Testis (tissue), 2 donors: ENCODE measurements at regions not wholly inside any gene's neighbourhood (a gene's known extent, or its start where the extent isn't known, plus 50 kb on each side); places are given as distances from the start of the nearest gene placed in this dataset.

Experiments used
- DNase-seq: peaks from one replicate; pipeline ENCODE4 v3.0.0-alpha.2; 2019
- H3K27ac ChIP-seq, 2 donors: fragments of 200-600 bp; sonication (generic); one replicate each; pipeline ENCODE4 v1.5.1; 2019
- H3K27me3 ChIP-seq: fragments of 200-600 bp; sonication (generic); one replicate; pipeline ENCODE4 v1.5.1; 2019
- H3K36me3 ChIP-seq: fragments of 200-600 bp; sonication (generic); one replicate; pipeline ENCODE4 v1.5.1; 2017; ENCODE audit warnings: low read depth; ENCODE audit errors: missing control alignments
- H3K4me1 ChIP-seq: fragments of 200-600 bp; sonication (generic); one replicate; pipeline ENCODE4 v1.5.1; 2019
- H3K4me3 ChIP-seq, 2 donors: fragments of 200-600 bp; sonication (generic); one replicate each; pipeline ENCODE4 v1.5.1; 2017 to 2019
- H3K9me3 ChIP-seq: fragments of 200-600 bp; sonication (generic); one replicate; pipeline ENCODE4 v1.5.1; 2017
- POLR2A ChIP-seq: fragments of 450-650 bp; IDR thresholded peaks from one replicate; pipeline ENCODE4 v1.6.1; 2017; ENCODE audit warnings: antibody characterized with exemption, mild to moderate bottlenecking, moderate library complexity
- WGBS, 2 donors: methylation state at CpG; one replicate each; pipeline ENCODE4 v1.1.5; 2018; 5-methylcytosine and 5-hydroxymethylcytosine counted together
- intact Hi-C: fragments of 100-400 bp; cut with DNase I; formaldehyde crosslinking; loops from one replicate; pipeline ENCODE4 v1.15.1; 2023; ENCODE audit warnings: low total_unique reads
- TF ChIP-seq, protein P1 (sequence below), 3 experiments: fragments of 450-650 bp in 2 of 3; fragments of 200-600 bp in 1 of 3; sonication (generic) in 1 of 3; IDR thresholded peaks; one replicate each; pipeline ENCODE4 v1.5.1; 2016 to 2019; ENCODE audit warnings: antibody characterized with exemption in 3 of 3, mild to moderate bottlenecking in 2 of 3, moderate library complexity in 1 of 3

DNA sequence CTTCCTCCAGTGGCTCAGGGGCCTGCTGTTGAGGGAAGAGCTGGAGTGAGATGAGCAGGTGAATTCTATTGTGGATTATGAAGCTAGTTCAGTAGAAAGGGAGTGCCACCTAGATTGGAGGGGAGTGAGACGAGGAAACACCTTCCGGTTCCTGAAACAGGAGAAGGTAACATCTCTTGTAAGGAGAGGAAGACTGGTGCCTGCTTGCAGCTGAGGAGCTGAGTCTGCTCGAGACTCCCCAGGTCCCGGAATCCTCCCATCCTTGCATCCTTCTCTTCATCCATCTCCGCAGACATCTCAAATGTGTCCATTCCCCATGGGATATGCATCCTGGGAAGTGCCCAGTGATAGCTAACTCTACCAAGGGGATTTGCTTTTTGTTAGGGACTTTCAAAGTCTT, 242.9 kb upstream of the ZFP64 start:
- Histone ChIP-seq H3K36me3 (no peaks in the 10 kb centered on the region), H3K4me3 (no peak overlapping the region), H3K9me3 (no peaks in the 10 kb centered on the region), H3K27ac (no peak overlapping the region), H3K4me1 (no peaks in the 10 kb centered on the region), H3K27me3 (no peaks in the 10 kb centered on the region)
- WGBS, 2 donors: 94 to 98% methylated on average over 5 of the region's 5 CpGs
- TF ChIP-seq, protein P1, sequence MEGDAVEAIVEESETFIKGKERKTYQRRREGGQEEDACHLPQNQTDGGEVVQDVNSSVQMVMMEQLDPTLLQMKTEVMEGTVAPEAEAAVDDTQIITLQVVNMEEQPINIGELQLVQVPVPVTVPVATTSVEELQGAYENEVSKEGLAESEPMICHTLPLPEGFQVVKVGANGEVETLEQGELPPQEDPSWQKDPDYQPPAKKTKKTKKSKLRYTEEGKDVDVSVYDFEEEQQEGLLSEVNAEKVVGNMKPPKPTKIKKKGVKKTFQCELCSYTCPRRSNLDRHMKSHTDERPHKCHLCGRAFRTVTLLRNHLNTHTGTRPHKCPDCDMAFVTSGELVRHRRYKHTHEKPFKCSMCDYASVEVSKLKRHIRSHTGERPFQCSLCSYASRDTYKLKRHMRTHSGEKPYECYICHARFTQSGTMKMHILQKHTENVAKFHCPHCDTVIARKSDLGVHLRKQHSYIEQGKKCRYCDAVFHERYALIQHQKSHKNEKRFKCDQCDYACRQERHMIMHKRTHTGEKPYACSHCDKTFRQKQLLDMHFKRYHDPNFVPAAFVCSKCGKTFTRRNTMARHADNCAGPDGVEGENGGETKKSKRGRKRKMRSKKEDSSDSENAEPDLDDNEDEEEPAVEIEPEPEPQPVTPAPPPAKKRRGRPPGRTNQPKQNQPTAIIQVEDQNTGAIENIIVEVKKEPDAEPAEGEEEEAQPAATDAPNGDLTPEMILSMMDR (IDR thresholded peaks at IDR 0.05): no peak
- DNase-seq: no peak
- intact Hi-C loops: no loop called here

DNA sequence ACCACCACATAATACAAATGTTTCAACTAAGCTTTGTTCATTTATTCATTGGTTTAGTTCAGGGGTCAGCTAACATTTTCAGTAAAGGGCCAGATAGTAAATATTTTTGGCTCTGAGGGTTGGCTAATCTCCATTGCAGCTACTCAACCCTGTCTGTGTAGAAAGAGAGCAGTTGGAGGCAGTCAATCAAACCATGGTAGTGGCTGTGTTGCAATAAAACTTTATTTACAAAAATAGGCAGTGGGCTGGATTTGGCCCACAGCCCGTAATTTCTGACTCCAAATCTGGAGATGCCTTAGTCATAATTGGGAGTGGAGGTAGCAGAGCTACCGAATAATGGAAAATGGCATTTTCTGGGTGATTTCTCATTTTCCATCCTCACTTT, 242.5 kb upstream of the ZFP64 start:
- WGBS, 2 donors: 87 to 95% methylated on average over 2 of the region's 2 CpGs
- no peak for DNase-seq

DNA sequence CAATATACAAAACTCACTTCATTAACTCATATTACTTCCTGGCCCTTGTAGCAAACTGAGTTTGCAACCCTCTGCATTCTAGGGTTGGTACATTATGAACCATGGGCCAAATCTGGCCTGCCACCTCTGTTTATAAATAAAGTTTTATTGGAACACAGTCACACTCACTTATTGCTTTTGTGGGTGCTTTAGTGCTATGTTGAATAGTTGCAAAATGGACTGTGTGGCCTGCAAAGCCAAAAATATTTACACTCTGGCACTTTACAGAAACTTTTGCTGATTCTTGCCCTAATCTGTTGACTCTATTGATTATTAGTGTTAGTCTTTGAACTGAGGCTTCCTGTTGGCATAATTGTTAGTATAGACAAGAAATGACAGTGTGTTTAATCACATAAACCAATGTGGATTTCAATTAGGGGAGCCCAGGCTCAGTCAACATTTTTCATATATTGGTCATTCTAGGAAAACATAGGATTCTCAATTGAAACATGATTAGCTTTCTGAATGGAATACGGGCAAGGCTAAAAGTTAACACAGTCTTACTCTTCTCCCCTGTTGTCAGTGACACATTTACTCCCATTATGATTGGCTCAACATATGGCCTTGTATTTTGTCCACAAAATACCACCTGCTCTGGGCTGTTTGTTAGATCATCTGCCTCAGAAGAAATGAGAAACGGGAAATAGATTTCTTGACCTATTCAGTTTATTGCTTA, 241.9 kb upstream of the ZFP64 start:
- DNase-seq: no peak
- no peak for TF ChIP-seq POLR2A
- TF ChIP-seq, protein P1 (IDR thresholded peaks at IDR 0.05): no peak
- H3K27me3 ChIP-seq: no peaks in the 10 kb centered on the region
- no peaks in the 10 kb centered on the region for H3K9me3 ChIP-seq
- intact Hi-C loops: no loop called here
- no peak overlapping the region for H3K4me3 ChIP-seq
- no peaks in the 10 kb centered on the region for H3K4me1 ChIP-seq
- no peak overlapping the region for H3K27ac ChIP-seq
- H3K36me3 ChIP-seq: no peaks in the 10 kb centered on the region
- 86 to 98% methylated on average over 2 of the region's 2 CpGs for WGBS, 2 donors

More for the DNA sequence above, 242.5 kb upstream of the ZFP64 start:
- TF ChIP-seq, protein P1 (IDR thresholded peaks at IDR 0.05): no peak
- TF ChIP-seq POLR2A: no peak
- no peak overlapping the region for H3K27ac ChIP-seq
- H3K4me3 ChIP-seq: no peak overlapping the region
- H3K9me3 ChIP-seq: no peaks in the 10 kb centered on the region
- intact Hi-C loops: no loop called here
- no peaks in the 10 kb centered on the region for H3K36me3 ChIP-seq
- no peaks in the 10 kb centered on the region for H3K27me3 ChIP-seq
- H3K4me1 ChIP-seq: no peaks in the 10 kb centered on the region

DNA sequence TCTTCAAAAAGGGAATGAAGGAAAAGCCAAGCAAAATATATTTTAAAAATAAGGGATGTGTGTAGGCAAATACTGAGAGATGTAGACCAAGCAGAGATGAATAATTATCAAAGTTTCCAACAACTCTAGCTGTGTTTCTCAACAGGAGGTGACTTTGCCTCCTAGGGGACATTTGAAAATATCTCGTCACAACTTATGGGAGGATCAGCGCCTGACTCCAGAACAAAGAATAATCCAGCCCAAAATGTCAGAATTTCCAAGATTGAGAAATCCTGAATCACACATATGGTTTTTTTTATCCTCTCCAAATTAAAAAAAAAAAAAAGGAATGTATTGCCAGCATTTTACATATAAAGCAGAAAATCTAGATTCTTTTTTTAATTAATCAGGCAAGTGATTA, 241.2 kb upstream of the ZFP64 start:
- H3K27ac ChIP-seq: no peak overlapping the region

DNA sequence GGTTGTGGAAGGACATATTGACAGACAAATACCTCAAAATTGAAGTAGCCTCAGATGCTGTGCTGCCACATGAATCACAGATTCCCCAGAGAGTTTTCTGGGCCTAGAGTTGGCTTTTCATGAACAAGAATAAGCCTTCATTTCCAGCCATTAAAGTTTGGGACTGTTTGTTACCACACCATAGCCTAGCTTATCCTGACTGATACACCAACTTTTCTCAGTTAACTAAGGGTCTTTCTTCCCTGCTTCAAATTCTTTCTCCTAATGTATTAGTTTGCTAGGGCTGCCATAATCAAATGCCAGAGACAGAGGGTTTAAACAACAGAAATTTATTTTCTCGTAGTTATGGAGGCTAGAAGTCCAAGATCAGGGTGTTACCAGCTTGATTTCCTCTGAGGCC, 237.4 kb upstream of the ZFP64 start:
- intact Hi-C loops: no loop called here
- Histone ChIP-seq H3K27me3 (no peaks in the 10 kb centered on the region), H3K9me3 (no peaks in the 10 kb centered on the region), H3K36me3 (no peaks in the 10 kb centered on the region), H3K4me1 (no peaks in the 10 kb centered on the region), H3K4me3 (no peak overlapping the region), H3K27ac (no peak overlapping the region)
- WGBS, 2 donors: 84 to 93% methylated on average over 1 of the region's 1 CpG
- TF ChIP-seq, protein P1 (IDR thresholded peaks at IDR 0.05): no peak
- no peak for TF ChIP-seq POLR2A
- DNase-seq: no peak

More for the DNA sequence above, 241.2 kb upstream of the ZFP64 start:
- intact Hi-C loops: no loop called here
- no peaks in the 10 kb centered on the region for H3K36me3 ChIP-seq
- no peaks in the 10 kb centered on the region for H3K4me1 ChIP-seq
- no peaks in the 10 kb centered on the region for H3K9me3 ChIP-seq
- WGBS, 2 donors: 94% methylated on average over 2 of the region's 2 CpGs
- no peak for DNase-seq
- no peak for TF ChIP-seq POLR2A
- H3K27me3 ChIP-seq: no peaks in the 10 kb centered on the region
- H3K4me3 ChIP-seq: no peak overlapping the region
